ENCODE measurements at regions not wholly inside any gene's neighbourhood (a gene's known extent, or its start where the extent isn't known, plus 50 kb on each side); places are given as distances from the start of the nearest gene placed in this dataset.

DNA sequence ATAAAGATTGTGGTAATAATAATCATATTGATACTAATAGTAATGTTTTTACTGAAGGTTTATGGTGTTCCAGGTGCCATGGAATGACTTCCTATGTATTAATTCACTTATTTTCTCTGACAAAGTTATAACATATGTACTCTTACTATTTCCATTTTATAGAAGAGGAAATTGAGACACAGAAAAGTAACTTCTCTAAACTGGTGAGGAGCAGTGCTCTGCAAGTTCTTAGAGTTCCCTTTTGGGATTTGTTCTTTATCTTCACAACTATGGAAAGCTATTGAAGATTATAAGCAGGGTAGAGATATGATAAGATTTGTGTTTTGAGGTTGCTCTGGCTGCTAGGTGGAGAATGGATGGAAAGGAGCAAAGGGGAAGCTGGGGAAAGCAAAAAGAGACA, 83.9 kb upstream of the OLFM4 start:
- no peak for DNase-seq (ENCODE audit: low read depth)
- no peak overlapping the region for H3K4me3 ChIP-seq (ENCODE audit: low read depth, low read length)
- TF ChIP-seq CTCF (IDR thresholded peaks at IDR 0.05; ENCODE audit: low read depth, low read length, missing control alignments): no peak

DNA sequence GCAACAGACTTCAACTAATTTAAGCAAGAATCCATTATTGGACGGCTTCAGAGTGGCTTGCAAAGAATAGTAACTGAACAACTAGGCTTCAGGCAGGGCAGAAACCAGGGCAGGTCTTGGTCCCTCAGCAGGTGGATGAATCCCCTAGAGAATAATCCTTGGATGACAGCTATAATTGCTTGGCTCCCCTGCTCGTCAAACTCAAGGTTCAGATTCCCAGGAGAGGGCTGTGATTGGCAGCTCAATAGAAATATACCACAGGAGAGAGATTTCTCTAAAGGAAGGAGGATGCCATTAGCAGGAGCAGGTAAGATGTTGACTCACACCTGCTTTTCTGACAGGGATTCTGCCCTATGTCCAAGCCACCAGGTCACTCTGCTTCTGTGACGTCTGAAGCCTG, 89.6 kb upstream of the PCDH8 start:
- no peak for DNase-seq (ENCODE audit: low read depth)
- no peak for TF ChIP-seq CTCF (IDR thresholded peaks at IDR 0.05; ENCODE audit: low read depth, low read length, missing control alignments)
- no peak overlapping the region for H3K4me3 ChIP-seq (ENCODE audit: low read depth, low read length)

GRCh38 chr13:52936806-52937205, 88.4 kb upstream of the PCDH8 start:
- TF ChIP-seq CTCF (IDR thresholded peaks at IDR 0.05; ENCODE audit: low read depth, low read length, missing control alignments): no peak

DNA sequence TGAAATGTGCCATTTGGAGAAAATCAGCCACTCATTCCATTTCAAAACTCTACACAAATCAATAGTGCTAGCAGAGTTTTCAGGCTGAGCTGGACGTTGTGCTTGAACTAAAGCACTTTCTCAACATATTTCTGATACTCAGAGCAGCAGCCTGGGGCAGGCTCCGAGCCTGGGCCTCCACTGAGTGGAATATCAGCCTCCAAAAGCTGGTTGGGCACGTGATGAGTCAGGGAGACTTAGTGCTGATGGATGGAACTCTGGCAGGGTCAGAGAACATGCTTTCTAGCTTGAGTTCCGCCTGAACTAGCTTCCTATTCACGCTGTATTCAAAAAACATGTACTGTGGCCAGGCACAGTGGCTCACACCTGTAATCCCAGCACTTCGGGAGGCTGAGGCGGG, 85.8 kb upstream of the PCDH8 start:
- TF ChIP-seq CTCF (IDR thresholded peaks at IDR 0.05; ENCODE audit: low read depth, low read length, missing control alignments): no peak
- no peak for DNase-seq (ENCODE audit: low read depth)
- H3K4me3 ChIP-seq (ENCODE audit: low read depth, low read length): no peak overlapping the region

More at GRCh38 chr13:52936806-52937205, 88.4 kb upstream of the PCDH8 start:
- no peak for DNase-seq (ENCODE audit: low read depth)
- H3K4me3 ChIP-seq (ENCODE audit: low read depth, low read length): no peak overlapping the region

GRCh38 chr13:52933547-52934210, 85.2 kb upstream of the PCDH8 start:
- no peak overlapping the region for H3K4me3 ChIP-seq (ENCODE audit: low read depth, low read length)
- no peak for TF ChIP-seq CTCF (IDR thresholded peaks at IDR 0.05; ENCODE audit: low read depth, low read length, missing control alignments)
- no peak for DNase-seq (ENCODE audit: low read depth)

- no peak for TF ChIP-seq CTCF (IDR thresholded peaks at IDR 0.05; ENCODE audit: low read depth, low read length, missing control alignments)
- H3K4me3 ChIP-seq (ENCODE audit: low read depth, low read length): no peak overlapping the region
- DNase-seq (ENCODE audit: low read depth): no peak
These were observed 84.7 kb upstream of the PCDH8 start for GRCh38 chr13:52933099-52933498.

DNA sequence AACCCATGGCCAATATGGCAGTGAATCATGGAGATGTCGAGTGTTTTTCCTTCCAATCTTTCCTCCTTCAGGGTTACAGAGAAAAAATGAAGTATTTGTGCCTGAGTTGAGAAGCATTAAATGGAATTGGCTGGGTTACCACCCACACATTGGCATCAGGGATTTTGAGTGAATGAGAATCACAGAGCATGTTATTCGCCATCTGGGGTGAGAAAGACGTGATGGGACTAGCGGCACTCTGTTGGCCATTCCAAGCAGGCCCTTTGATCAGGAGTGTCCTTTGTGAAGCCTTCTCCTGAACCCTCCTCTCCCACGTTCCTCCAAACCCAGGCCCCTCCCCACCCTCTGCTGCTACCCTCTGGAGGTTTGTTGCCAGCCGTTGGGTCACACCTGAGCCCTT, 84.2 kb upstream of the PCDH8 start:
- no peak for TF ChIP-seq CTCF (IDR thresholded peaks at IDR 0.05; ENCODE audit: low read depth, low read length, missing control alignments)
- no peak overlapping the region for H3K4me3 ChIP-seq (ENCODE audit: low read depth, low read length)
- no peak for DNase-seq (ENCODE audit: low read depth)
